B cell (primary cell): ENCODE measurements at regions not wholly inside any gene's neighbourhood (a gene's known extent, or its start where the extent isn't known, plus 50 kb on each side); places are given as distances from the start of the nearest gene placed in this dataset.

Source experiments
- ATAC-seq: fragments of 200-7000 bp; cut with Tn5 transposase; one replicate; pipeline ENCODE4 v1.10.0; 2021; ENCODE audit warnings: low read depth, mild to moderate bottlenecking, moderate number of reproducible peaks, moderate library complexity
- CTCF ChIA-PET: fragments of 350-600 bp; sonication (Branson Sonifier 250); formaldehyde crosslinking; loops from one replicate; lab custom pipeline; 2021; ENCODE audit warnings: antibody characterized with exemption, inconsistent platforms; lab: Charles Lee
- POLR2A ChIA-PET: fragments of 350-600 bp; sonication (Branson Sonifier 250); formaldehyde crosslinking; loops from one replicate; lab custom pipeline; 2021; ENCODE audit warnings: antibody characterized with exemption; lab: Charles Lee
- DNase-seq: peaks from one replicate; pipeline ENCODE4 v3.0.0; 2013
- H2AFZ ChIP-seq: 2 replicates; pipeline ENCODE4 v1.6.1; 2012; ENCODE audit warnings: mild to moderate bottlenecking, low read depth, low read length; ENCODE audit not compliant: insufficient read depth, poor library complexity, severe bottlenecking
- H3K27ac ChIP-seq, 2 donors: 1 replicate in 1 of 2; 2 replicates in 1 of 2; pipeline ENCODE4 v1.5.1; 2012 to 2013; ENCODE audit warnings: low read length in 2 of 2, mild to moderate bottlenecking in 2 of 2, moderate library complexity in 1 of 2
- H3K27me3 ChIP-seq, 4 experiments: fragments of 200-600 bp in 1 of 4; sonication (generic) in 1 of 4; replicated peaks in 1 of 4; 1 replicate in 2 of 4; 2 replicates in 2 of 4; pipeline versions ENCODE4 v1.6.1 to v1.7.0; 2013 to 2016; ENCODE audit warnings: low read length in 3 of 4, mild to moderate bottlenecking in 2 of 4, mixed read lengths in 1 of 4, moderate library complexity in 1 of 4; ENCODE audit not compliant: insufficient read depth in 4 of 4, control insufficient read depth in 3 of 4; ENCODE audit errors: control extremely low read depth in 1 of 4
- H3K36me3 ChIP-seq, 2 experiments: replicated peaks in 1 of 2; 1 replicate in 1 of 2; 2 replicates in 1 of 2; pipeline versions ENCODE4 v1.6.1 to v1.7.1; 2013; ENCODE audit warnings: low read length in 1 of 2; ENCODE audit not compliant: insufficient read depth in 2 of 2, control insufficient read depth in 1 of 2; ENCODE audit errors: control extremely low read depth in 1 of 2, extremely low read depth in 1 of 2
- H3K4me1 ChIP-seq, 2 donors: fragments of 200-600 bp in 1 of 2; sonication (generic) in 1 of 2; 1 replicate in 1 of 2; 2 replicates in 1 of 2; pipeline versions ENCODE4 v1.5.1 to v1.6.1; 2013 to 2017; ENCODE audit warnings: low read length in 2 of 2; ENCODE audit not compliant: control insufficient read depth in 2 of 2, insufficient read depth in 2 of 2
- H3K4me2 ChIP-seq: replicated peaks from 2 replicates; pipeline ENCODE3; 2012; ENCODE audit warnings: mild to moderate bottlenecking, low read depth, low read length; ENCODE audit not compliant: poor library complexity, severe bottlenecking
- H3K4me3 ChIP-seq, 5 experiments: fragments of 200-600 bp in 1 of 5; sonication (generic) in 1 of 5; 1 replicate in 3 of 5; 2 replicates in 2 of 5; pipeline versions ENCODE4 v1.5.1 to v1.7.0; 2011 to 2016; ENCODE audit warnings: low read length in 4 of 5, mild to moderate bottlenecking in 4 of 5, low read depth in 2 of 5, control low read depth in 1 of 5, moderate library complexity in 1 of 5; ENCODE audit not compliant: insufficient read depth in 1 of 5; ENCODE audit errors: control extremely low read depth in 1 of 5, extremely low read depth in 1 of 5
- H3K79me2 ChIP-seq: fragments of 200-600 bp; sonication (generic); one replicate; pipeline ENCODE4 v1.6.0; 2016; ENCODE audit warnings: low read length; ENCODE audit not compliant: control insufficient read depth, insufficient read depth
- H3K9ac ChIP-seq: fragments of 200-600 bp; sonication (generic); 2 replicates; pipeline ENCODE4 v1.6.1; 2017; ENCODE audit warnings: mild to moderate bottlenecking, low read length, moderate library complexity
- H3K9me3 ChIP-seq, 3 donors: one replicate each; pipeline versions ENCODE4 v1.6.1 to v1.7.1; 2013; ENCODE audit warnings: low read length in 2 of 3; ENCODE audit not compliant: control insufficient read depth in 2 of 3, insufficient read depth in 1 of 3; ENCODE audit errors: control extremely low read depth in 1 of 3
- H4K20me1 ChIP-seq: 2 replicates; pipeline ENCODE4 v1.6.0; 2012; ENCODE audit warnings: mild to moderate bottlenecking, low read length; ENCODE audit not compliant: insufficient read depth, control insufficient read depth, poor library complexity, severe bottlenecking
- H3K27ac Mint-ChIP-seq: one replicate; pipeline ENCODE4 v1.8.0; 2021; ENCODE audit warnings: mixed read lengths
- H3K27me3 Mint-ChIP-seq: one replicate; pipeline ENCODE4 v1.8.0; 2021; ENCODE audit warnings: mixed read lengths
- H3K4me1 Mint-ChIP-seq: one replicate; pipeline ENCODE4 v1.8.0; 2021; ENCODE audit warnings: mixed read lengths
- H3K4me3 Mint-ChIP-seq: one replicate; pipeline ENCODE4 v1.8.0; 2021; ENCODE audit warnings: mixed read lengths
- H3K9me3 Mint-ChIP-seq: one replicate; pipeline ENCODE4 v1.8.0; 2022; ENCODE audit warnings: mixed read lengths; ENCODE audit not compliant: insufficient read depth
- CTCF ChIP-seq: fragments of 200-600 bp; IDR thresholded peaks from one replicate; pipeline ENCODE4 v1.8.0; 2022; ENCODE audit warnings: antibody characterized with exemption, mild to moderate bottlenecking
- EZH2 ChIP-seq: IDR thresholded peaks from 2 replicates; pipeline ENCODE4 v1.6.1; 2012; ENCODE audit warnings: borderline replicate concordance, low read depth, mild to moderate bottlenecking, moderate library complexity, low read length; ENCODE audit not compliant: insufficient read depth, poor library complexity, severe bottlenecking
- whole genome bisulfite sequencing: methylation state at CpG from one replicate; pipeline ENCODE4 v1.1.5; 2013; ENCODE audit warnings: missing lambda C conversion rate; ENCODE audit not compliant: insufficient coverage; 5-methylcytosine and 5-hydroxymethylcytosine counted together
- intact Hi-C: fragments of 100-400 bp; cut with micrococcal nuclease; formaldehyde crosslinking; loops from one replicate; pipeline ENCODE4 v1.10.0; 2022

- ATAC-seq (no peak), DNase-seq (no peak)
- ChIA-PET POLR2A (no interaction called here), CTCF (no interaction called here)
- Mint-ChIP-seq H3K9me3 (no peaks in the 10 kb centered on the region), H3K27me3 (peaks cover 7% of the 10 kb centered on the region), H3K4me3 (no peak overlapping the region), H3K27ac (no peak overlapping the region), H3K4me1 (no peaks in the 10 kb centered on the region)
- Histone ChIP-seq H3K9ac (no peak overlapping the region), H3K4me3 (no peak overlapping the region), H3K27ac (no peak overlapping the region), H2AFZ (no peak overlapping the region), H4K20me1 (no peaks in the 10 kb centered on the region), H3K79me2 (no peaks in the 10 kb centered on the region), H3K4me1 (no peaks in the 10 kb centered on the region), H3K36me3 (no peaks in the 10 kb centered on the region), H3K4me2 (no peak overlapping the region), H3K27me3 (no peaks in the 10 kb centered on the region), H3K9me3 (no peaks in the 10 kb centered on the region)
- intact Hi-C loops = no loop called here
- 91% methylated on average over 9 of the region's 9 CpGs for WGBS
- TF ChIP-seq EZH2 (no peak), CTCF (no peak)
Measured at GRCh38 chr13:109685203-109685602, 101.2 kb downstream of the IRS2 start.

- Histone ChIP-seq H4K20me1 (no peaks in the 10 kb centered on the region), H3K36me3 (no peaks in the 10 kb centered on the region), H2AFZ (no peak overlapping the region), H3K9me3 (no peaks in the 10 kb centered on the region), H3K27ac (no peak overlapping the region), H3K9ac (no peak overlapping the region), H3K27me3 (no peaks in the 10 kb centered on the region), H3K4me1 (no peaks in the 10 kb centered on the region), H3K4me2 (no peak overlapping the region), H3K79me2 (no peaks in the 10 kb centered on the region), H3K4me3 (no peak overlapping the region)
- no peak for DNase-seq
- H3K27me3 Mint-ChIP-seq = peaks cover 7% of the 10 kb centered on the region
- no peak overlapping the region for H3K4me3 Mint-ChIP-seq
- no peak for TF ChIP-seq CTCF
- TF ChIP-seq EZH2 = no peak
- ATAC-seq = no peak
- ChIA-PET POLR2A (no interaction called here), CTCF (no interaction called here)
- no peaks in the 10 kb centered on the region for H3K4me1 Mint-ChIP-seq
- H3K27ac Mint-ChIP-seq = no peak overlapping the region
- H3K9me3 Mint-ChIP-seq = no peaks in the 10 kb centered on the region
- intact Hi-C loops = no loop called here
- WGBS = 85% methylated on average over 9 of the region's 9 CpGs
Measured at GRCh38 chr13:109684824-109685202, 101.6 kb downstream of the IRS2 start.
